ENCODE measurements at regions not wholly inside any gene's neighbourhood (a gene's known extent, or its start where the extent isn't known, plus 50 kb on each side); places are given as distances from the start of the nearest gene placed in this dataset.

- no peak for TF ChIP-seq CTCF (IDR thresholded peaks at IDR 0.05; ENCODE audit: insufficient read depth, low read depth, low read length, missing control alignments)
- no peak for DNase-seq (ENCODE audit: low read depth)
- no peak overlapping the region for H3K4me3 ChIP-seq (ENCODE audit: low read depth, low read length)
Measured at GRCh38 chr4:123709336-123709735, 312.7 kb downstream of the SPRY1 start.

DNA sequence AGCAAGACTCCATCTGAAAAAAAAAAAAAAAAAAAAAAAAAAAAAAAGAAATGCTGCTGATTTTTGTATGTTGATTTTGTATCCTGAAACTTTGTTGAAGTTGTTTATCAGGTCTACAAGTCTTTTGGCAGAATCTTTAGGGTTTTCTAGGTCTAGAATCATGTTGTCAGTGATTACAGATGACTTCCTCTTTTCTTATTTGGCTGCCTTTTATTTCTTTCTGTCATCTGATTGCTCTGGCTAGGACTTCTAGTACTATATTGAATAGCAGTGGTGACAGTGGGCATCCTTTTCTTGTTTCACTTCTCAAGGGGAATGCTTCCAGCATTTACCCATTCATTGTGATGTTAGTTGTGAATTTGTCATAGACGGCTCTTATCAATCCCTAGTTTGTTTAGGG lies 334.4 kb downstream of the SPRY1 start:
- TF ChIP-seq CTCF (IDR thresholded peaks at IDR 0.05; ENCODE audit: insufficient read depth, low read depth, low read length, missing control alignments) = no peak
- no peak overlapping the region for H3K4me3 ChIP-seq (ENCODE audit: low read depth, low read length)
- no peak for DNase-seq (ENCODE audit: low read depth)

- DNase-seq (ENCODE audit: low read depth) = no peak
- no peak for TF ChIP-seq CTCF (IDR thresholded peaks at IDR 0.05; ENCODE audit: insufficient read depth, low read depth, low read length, missing control alignments)
- no peak overlapping the region for H3K4me3 ChIP-seq (ENCODE audit: low read depth, low read length)
Measured at GRCh38 chr4:123737156-123737555, 340.6 kb downstream of the SPRY1 start.

DNA sequence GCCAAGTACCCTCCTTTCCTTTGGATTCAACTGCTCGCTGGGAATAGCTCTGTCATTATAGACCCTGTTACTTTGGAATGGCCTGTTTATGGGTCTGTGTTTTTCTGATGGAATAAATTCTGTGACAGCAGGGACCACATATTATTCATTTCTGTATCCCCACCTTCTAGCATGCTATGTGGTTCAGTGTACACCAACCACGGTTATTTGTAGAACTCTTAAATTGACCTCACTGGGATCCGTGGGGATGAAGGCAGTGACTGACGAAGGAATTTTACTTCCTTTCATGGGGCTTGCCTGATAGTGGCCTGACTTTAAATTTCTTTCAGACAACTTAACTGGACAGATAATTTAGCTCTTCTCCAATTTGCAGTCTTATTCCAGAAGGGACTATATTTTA lies 343.2 kb downstream of the SPRY1 start:
- no peak overlapping the region for H3K4me3 ChIP-seq (ENCODE audit: low read depth, low read length)
- DNase-seq (ENCODE audit: low read depth) = no peak
- TF ChIP-seq CTCF (IDR thresholded peaks at IDR 0.05; ENCODE audit: insufficient read depth, low read depth, low read length, missing control alignments) = no peak

- TF ChIP-seq CTCF (IDR thresholded peaks at IDR 0.05; ENCODE audit: insufficient read depth, low read depth, low read length, missing control alignments) = no peak
- DNase-seq (ENCODE audit: low read depth) = no peak
Measured at GRCh38 chr4:123740236-123740635, 343.6 kb downstream of the SPRY1 start.

DNA sequence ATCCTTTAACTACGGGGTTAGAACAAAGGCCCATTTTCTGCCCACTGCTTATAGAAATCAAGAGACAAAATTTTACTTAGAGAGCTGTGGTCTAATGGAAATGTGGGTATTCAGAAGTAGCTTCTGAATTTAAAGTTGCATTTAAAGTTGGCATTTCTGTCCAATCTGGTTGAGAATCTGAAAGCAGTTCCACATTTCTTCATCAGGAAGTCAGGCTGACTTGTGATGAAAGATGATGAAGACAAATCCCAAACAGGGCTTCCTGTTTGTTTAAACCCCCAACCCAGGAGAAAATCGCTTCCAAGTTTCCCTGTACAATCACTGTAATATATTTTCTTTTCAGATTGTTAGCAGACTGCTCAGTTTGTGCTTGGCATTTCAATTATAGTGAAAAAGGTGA lies 345.3 kb downstream of the SPRY1 start:
- no peak for DNase-seq (ENCODE audit: low read depth)
- TF ChIP-seq CTCF (IDR thresholded peaks at IDR 0.05; ENCODE audit: insufficient read depth, low read depth, low read length, missing control alignments) = no peak
- no peak overlapping the region for H3K4me3 ChIP-seq (ENCODE audit: low read depth, low read length)

More at GRCh38 chr4:123740236-123740635, 343.6 kb downstream of the SPRY1 start:
- no peak overlapping the region for H3K4me3 ChIP-seq (ENCODE audit: low read depth, low read length)

DNA sequence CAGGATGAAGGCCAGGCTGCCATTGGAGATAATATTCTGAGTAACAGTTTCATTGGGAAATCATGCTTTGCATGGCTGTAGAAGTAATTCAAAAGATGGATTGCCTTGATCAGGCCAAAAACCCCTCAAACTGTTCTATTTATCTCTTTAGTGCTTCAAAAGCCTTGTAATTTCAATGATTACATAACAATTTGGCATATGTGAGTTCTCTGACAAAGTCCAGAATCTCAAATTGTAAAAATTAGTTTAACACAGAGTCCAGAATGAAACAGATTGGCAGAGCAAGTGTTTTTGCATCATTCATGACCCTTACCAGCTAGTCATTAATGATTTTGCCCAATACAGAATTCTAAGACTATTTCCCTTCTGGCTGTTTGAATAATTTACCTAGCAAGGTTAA lies 347.3 kb downstream of the SPRY1 start:
- no peak for TF ChIP-seq CTCF (IDR thresholded peaks at IDR 0.05; ENCODE audit: insufficient read depth, low read depth, low read length, missing control alignments)
- DNase-seq (ENCODE audit: low read depth) = no peak
- H3K4me3 ChIP-seq (ENCODE audit: low read depth, low read length) = no peak overlapping the region

All from GM12865 (cell line).